Stimulated activated CD4-positive, alpha-beta T cell treated with anti-CD3 and anti-CD28 coated beads, Interleukin-1b, Interleukin-23, amount 100 ng/mL, for 4 hours (primary cell): ENCODE measurements at regions not wholly inside any gene's neighbourhood (a gene's known extent, or its start where the extent isn't known, plus 50 kb on each side); places are given as distances from the start of the nearest gene placed in this dataset.

Experiments used
- DNase-seq, 2 donors: peaks; one replicate each; pipeline ENCODE4 v3.0.0-alpha.2; 2020; ENCODE audit warnings: low read depth in 2 of 2

DNA sequence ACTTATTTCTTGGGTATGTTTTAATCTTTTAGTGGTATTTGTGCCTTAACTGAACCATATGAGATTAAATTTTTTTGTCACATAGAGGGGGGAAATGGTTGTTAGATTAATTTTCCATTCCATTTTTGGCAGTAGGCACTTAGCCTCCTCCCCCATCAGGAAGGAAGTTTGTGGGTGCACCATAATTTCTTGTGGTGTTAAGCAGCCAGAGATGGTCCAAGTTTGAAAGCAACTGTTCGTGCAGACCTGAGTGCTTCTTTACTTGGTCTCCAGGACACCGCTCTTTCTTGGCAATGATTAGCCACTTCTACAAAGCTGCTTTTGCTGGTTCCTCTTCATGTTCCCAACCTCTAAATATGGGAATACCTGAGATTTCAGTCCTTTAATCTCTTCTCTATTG lies 92.7 kb upstream of the RPL34 start:
- peak in 1 of 2 donors; percentile 13 for DNase-seq

DNA sequence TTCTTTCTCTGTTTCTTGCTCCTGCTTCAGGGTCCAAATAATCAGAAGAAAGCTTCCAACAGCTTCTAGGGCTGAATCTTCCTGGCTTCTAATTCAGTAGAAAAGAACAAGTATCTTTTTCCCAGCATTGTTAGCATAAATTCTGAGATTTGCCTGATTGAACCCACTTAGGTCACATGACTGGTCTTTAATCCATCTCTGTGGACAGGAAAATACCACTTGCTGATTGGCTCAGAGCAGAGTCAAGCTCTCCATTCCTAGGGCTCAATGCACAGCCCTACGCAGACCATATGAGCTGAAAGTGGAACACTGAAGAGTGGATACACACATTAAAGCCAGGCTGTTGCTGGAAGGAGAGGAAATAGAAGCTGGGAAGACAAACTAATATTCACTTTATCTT lies 99.6 kb upstream of the RPL34 start:
- DNase-seq, result no peak

DNA sequence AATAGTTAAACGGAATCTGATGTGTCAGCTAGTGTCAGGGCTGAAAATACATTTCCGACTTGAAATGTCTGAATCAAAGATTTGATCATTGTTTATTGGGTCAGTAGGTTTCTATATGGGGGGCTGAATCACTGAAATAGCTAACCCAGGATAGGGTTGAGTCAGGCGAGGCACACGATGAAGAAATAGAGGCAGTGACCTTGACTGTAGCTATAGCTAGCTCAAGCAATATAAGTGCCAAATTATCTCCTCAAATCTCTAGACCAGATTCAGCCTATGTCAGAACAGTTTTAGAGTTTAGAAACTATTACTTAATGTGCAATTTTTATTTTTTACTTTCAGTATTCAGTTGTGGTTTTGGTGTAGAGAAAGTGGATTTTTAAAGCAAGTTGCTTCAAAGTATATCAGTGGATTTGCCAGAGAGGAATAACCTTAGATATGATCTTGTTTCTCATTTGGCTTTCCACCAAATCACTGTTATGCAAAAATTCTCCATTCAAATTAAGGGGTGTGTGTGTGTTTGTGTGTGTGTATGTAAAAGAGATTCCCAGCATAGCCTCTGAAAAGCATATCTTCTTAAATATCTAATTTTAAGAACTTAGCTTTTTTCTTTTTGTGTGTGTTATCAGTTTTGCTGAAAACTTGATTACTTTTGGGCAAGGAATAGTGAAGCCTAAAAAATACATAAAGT lies 100.3 kb upstream of the RPL34 start:
- no peak for DNase-seq

DNA sequence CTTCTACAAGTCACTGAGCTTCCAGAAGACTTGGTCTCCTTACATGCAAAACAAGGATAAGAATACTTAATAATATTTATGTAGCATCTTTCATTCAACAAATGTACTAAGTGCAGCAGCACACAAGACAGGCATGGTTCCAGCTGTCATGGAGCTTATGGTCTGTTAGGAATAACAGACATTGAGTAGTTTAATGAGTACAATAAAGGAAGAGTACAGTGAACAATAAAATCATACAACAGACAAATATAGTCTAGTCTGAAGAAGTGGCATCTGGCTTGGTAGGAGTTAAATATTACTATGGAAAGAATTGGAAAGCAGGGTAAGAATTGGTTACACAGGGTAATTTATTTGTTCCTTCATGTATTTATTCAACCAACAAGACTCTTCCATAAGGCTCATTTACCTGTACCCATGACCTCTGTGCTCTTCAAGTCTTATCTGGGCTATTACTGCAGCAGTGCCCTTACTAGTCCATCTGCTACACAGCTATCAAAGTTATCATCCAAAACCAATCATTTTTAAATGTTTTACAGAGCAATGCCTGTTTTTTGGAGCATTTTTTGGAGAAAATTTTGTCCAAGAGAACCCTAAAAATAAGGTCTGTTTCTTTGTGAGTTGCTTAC lies 101.1 kb upstream of the RPL34 start:
- no peak for DNase-seq

DNA sequence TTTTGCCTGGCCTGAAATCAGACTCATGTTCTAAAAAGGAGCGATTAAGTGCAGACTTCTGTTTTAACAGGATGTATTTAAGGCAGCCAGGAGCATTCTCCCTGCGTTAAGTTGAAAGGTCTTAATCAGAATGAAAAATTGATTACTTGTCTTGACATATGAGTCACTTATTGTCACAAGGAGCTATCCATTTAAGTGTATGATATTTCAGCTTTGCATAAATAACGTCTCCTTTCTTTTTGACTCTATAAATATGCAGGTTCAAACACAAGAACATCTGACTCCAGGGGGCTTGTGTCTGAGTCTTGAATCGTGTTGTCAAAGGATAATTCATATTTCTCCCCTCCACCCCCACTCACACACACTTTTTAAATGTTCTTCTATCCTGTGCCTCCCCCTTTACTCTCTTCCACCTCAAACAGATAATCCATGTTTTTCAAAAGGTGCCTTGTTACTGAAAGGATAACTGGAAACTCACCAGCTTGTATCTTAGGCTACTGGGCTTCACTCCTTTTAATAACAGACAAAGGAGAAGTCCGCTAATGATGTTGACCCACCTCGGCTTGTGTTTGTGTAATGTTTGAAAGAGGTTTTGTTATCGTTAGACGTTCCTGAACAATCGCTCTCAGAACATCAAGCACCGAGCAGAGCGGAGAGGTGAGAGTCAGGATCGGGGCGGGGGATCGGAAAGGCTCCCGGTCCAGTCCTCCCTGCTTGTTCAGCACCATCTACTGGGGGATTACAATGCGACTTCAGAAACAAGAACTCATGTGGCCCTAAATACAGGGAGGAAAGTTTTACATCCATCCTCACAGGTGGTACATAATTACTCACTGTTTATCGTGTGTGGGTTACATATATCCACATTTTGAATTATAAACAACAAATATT lies 107.5 kb upstream of the RPL34 start:
- DNase-seq, result peak; percentile 17 to 18

DNA sequence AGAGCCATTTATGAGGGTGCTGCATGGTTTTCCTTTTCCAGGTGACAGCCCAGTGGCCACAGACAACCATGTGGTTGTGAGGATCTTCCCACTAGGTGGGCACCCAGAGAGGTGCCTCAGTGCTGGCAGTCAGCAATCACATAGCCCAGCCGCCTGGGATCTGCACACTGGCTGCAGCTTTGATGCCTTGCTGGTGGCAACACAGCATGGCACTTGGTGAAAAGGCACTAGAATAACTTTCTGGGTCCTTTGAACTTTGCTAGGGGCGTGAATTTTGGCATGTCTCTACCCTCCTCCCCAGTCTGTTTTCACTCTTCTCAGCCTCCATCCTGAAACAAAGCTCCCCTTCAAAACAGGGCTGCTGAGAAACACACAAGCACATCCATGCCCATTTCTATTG lies 108.8 kb upstream of the RPL34 start:
- no peak for DNase-seq

DNA sequence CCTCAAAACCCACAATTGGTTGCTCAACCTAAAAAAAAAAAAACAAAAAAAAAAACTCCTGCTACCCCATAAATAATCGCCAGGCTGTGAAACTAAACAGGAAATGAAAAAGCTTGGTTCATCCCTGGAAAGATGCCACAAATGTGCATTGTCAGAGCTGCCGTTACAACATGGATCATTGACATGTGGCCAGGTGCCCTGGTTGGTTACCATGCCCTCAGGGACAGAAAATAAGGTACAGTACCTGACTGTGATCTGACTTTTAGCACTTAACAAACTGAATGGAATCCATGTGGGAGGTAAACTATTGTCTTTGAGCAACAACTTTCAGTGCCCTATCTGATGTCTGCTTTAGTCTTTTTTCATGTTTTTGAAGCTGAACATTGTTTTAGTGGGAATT lies 118.0 kb upstream of the RPL34 start:
- DNase-seq, result no peak

DNA sequence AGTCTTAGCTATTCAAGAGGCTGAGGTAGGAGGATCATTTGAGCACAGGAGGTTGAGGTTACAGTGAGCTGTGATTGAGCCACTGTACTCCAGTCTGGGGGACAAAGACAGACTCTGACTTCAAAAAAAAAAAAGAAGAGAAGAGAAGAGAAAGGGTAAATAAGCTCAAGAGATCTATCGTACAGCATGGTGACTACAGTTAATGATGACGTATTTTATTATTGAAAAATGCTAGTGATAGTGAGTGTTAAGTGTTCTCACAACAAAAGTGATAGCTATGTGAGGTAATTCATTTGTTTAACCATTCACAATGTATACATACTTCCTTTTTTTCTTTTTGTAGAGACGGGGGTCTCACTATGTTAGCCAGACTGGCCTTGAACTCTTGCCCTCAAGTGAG lies 121.5 kb upstream of the RPL34 start:
- no peak for DNase-seq

DNA sequence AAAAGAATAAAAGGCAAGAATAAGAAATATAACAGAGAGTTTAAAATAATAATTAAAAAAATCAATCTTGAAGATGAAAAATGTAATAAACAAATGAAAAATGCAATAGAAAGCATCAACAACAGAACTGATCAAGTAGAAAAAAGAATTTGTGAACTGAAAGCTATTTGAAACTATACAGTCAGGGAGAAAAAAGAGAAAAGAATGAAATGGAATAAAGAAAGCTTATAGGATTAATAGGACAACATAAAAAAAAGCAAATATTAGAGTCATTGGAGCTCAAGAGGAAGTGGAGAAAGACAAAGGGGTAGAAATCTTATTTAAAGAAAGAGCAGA lies 126.8 kb upstream of the RPL34 start:
- no peak for DNase-seq

DNA sequence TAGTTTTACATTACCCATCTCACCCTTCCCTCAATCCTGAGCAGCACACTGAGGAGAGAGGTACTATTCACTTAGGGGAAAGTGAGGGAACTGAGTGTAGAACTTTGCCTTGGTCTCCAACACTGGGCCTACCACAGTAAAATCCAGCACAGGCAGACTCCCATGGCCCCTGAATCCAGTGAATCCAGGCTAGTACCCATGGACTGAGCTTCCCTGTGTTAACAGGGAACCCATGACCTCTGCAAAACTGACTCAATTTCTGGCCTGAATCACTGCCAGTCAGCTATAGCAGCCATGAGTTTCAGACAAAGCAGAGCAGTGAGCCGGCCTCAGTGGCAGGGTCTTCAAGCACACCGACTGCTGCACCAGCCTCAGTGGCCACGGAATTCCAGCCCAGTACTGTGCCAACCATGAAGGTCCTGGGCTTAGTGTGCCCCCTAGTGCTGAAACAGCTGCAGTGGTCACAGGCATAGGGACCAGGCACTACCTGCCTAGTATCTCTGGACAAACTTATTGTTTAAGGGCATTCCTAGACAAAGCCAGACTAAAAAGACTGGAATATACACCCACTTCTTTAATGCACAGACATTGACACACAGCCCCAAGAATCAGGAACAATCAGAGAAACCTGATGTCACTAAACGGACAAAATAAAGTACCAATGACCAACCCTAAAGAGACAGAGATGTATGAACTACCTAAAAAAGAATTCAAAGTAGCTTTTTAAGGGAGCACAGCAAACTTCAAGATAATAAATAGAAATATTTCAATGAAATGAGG lies 127.4 kb upstream of the RPL34 start:
- DNase-seq, result peak; percentile 5 to 15

DNA sequence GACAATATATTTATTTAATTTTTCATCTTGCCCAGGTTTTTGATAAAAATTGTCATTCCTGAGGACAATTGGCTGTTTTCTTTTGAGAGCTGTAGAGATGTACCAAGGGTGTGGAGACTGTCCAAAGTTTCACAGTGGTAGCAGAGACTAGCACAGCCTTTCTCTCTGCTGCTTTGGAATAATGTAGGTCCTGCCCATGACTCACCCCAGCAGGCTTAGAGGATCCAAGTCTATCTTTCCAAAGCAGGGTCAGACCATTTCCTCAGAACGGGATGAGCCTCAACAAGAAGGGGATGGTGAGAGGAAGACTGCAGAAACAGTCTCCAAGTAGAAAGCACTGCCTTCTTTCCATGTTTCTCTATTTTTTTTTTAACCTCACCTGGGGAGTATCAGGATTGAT lies 131.5 kb upstream of the RPL34 start:
- no peak for DNase-seq

DNA sequence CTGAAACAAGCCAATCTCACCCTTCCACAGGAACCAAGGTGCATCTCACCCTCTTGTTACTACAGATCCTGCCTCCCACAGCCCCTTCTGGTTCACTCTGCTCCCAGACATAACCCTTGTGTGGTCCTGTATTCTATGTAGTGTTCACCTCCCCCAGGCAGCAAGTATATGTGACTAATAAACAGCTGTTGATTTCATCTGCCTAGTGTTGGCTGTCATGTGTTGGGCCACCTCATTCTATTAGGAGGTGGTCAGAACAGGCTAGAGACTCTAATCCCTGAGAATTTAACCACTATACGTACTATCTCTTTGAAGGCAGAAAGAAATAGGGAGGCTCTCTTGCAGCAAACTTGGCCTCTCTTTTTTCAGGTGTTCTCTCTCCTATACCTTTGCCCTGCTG lies 134.3 kb upstream of the RPL34 start:
- no peak for DNase-seq

DNA sequence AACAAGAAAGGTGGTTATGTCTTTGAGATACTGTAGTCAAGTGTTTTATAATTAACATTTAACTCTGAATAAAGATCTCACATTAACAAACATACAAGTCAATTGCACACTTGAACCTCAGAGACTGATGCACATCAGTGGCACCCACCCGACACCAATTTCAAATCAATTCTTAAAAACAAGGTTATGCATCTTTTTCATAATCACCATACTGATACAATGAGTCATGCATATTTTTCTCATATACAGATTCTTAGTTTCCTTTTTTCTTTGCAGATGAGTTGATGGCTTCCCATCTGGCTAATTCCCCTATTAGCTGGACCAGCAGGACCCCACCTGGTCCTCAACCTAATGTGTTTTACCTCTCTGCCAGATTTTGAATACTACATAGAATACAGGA lies 136.2 kb upstream of the RPL34 start:
- DNase-seq, result no peak

DNA sequence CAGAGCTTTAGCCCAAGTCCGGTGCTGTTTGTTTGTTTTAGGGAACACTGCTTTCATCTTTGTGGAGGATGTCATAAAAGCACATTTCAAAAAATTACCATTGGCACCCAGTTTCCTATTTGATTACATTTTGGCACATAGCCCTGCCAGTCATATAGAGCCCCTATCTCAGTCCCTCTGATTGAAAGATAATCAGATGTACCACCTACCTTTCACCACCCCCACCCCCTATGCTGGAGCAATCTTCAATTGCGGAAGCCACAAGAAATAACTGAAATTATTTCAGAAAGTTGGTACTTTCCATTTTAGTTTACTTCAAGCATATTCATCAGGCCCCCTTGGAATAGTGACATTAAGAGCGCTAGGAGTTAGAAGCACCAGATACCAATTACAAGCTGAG lies 136.7 kb upstream of the RPL34 start:
- no peak for DNase-seq

DNA sequence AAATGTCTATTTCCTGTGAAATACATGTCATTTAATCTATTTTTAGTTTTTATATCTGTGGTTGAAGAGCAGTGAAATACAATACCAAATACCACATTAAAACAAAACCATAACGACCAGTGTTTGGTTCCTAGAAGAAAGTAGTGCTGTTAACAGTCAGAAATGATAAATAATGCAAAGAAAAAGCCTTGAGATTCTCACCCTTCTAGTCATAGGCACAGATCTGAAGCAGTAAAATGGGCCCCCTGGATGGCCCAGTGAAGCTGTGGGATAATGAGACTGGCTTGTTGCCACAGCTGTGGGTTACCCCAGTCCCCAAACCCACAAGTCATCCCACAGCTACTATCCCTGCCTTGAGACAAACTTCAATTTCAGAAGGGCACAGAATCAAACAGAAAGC lies 137.3 kb upstream of the RPL34 start:
- no peak for DNase-seq

DNA sequence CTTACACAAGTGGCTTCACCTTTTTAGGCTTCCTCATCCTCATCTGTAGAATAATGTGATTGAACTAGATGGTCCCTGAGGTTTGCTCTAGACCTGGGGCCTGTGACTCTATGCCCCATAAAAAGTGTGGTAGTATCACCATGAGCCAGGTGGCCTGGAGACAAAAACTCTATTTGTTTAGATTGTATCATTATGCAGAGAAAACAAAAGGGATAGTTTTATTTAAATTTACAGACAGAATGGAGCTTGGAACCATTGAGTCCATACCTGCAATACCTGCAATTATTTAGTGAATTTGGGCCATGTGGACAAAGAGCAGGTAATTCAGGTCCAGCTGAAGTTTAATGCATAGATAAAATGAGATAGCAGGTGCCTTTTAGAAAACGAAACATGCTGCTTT lies 139.5 kb upstream of the RPL34 start:
- DNase-seq, result no peak

DNA sequence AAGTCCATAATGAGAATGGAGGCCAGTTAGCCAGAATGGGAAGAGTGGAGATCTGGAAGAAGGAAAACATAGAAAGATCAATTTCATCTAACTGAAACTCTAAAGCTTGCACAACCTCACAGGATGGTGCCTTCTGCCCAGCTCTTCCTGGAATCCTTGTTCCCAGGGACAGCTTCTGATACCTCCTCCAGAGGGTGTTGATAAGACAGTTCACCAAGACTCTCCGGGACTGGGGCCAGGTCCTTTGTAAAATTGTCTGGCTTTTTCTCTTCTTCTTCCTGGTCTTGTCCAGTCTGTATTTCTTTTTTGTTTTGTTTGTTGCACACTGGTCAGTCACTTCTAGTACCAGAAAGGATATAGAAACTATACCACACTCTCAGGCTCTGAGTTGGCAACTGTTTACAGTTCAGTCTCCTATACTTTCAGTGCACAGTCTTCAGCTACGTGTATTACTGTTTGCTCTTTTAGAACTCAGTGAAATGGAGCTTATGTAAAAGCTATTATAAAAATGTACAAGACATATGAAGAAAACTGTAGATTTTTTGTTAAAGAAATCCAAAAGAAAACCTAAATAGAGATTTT lies 142.8 kb upstream of the RPL34 start:
- no peak for DNase-seq

DNA sequence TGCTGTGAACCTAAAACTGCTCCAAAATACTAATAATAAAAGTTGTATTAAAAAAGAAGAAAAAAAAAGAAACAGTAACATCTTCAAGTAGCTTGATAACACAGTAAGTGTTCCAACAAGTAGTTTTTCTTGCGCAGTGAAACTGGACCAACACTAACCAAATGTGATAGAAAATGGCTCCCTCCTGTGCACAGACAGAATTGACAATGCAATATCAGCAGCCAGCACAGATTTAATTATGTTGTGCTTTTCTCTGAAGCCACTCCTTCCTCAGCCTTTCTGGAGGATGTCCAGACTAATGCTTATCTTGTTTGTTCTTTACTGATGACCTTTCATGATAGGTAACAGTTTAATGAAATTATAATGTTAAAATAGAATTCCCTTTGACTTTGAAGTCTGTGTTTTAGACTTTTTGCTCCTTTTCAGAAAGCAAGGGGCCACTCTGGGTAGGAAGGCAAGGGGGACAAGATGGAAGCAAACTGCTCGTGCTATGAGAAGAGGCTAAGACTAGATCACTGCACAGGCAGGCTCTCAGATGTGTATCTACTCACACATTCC lies 147.1 kb upstream of the RPL34 start:
- DNase-seq, result no peak

DNA sequence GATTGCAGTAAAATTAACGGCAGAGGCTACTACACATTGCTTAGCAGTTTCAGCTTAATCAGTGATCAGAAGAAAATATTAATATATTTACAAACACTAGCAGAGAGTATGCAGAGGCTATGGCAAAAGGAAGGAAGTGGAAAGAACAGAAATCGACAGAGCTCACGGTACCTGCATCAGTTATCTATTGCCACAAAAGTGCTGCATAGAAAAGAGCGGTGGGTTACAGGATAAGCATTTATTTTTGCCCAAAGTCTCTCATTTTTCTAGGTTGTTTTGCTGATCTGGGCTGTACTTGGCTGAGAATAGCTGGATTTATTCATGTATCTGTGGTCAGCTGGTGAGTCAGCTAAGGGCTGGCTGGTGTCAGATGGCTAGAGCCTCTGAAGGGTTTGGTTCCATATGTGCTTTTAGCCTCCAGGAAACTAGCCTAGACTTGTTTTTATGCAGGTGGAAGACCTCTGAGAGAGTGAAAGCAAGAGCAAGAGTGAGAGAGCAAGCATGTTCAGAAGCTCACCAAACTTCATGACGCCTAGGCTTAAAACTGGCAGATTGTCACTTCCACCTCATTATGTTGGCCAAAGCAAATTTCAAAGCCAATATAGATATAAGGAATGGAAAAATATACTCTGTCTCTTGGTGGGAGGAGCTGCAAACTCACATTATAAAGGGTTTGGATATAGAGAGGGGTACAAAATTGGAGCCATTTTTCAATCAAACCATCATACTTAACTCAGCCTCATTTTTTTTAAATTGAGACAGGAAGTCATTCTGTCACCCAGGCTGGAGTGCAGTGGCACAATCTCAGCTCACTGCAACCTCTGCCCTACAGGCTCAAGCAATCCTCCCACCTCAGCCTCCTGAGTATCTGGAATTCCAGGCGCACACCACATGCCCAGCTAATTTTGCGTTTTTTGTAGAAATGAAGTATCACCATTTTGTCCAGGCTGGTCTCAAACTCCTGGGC lies 153.2 kb upstream of the RPL34 start:
- DNase-seq, result no peak

DNA sequence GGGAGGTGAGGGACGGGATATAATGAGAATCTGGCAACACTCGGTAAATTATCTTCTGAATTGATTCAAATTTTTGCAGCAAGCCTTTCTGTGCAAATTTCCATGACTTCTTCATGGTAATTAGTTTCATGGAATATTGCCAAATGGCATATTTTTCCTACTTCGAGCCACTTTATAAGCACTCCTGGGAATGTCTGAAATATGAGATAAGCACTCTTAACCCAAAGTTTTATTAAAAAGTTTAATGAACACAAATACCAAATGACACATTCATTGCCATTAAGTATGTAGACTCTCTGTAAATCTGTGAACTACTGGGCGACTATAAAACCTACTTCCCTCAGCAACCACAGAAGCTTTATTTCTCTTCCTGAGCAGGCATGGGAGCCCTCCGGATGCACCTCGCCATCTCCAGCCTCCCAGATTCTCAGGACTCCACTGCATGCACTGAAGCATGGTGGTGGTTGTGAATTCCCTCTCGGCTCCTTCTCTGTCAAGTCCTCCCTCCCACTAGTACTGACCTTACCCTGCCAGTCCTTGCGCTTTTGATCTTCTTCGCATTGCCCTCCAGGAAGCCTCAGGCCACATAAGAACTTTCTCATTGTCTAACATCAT lies 154.4 kb upstream of the RPL34 start:
- no peak for DNase-seq
